HG03520 (cell line): ENCODE measurements at regions not wholly inside any gene's neighbourhood (a gene's known extent, or its start where the extent isn't known, plus 50 kb on each side); places are given as distances from the start of the nearest gene placed in this dataset.

ENCODE experiments used
- ATAC-seq: cut with Tn5 transposase; IDR thresholded peaks from one replicate; pipeline ENCODE4 v1.9.1; 2021; ENCODE audit warnings: mild to moderate bottlenecking, moderate library complexity; ENCODE audit not compliant: unreplicated experiment

DNA sequence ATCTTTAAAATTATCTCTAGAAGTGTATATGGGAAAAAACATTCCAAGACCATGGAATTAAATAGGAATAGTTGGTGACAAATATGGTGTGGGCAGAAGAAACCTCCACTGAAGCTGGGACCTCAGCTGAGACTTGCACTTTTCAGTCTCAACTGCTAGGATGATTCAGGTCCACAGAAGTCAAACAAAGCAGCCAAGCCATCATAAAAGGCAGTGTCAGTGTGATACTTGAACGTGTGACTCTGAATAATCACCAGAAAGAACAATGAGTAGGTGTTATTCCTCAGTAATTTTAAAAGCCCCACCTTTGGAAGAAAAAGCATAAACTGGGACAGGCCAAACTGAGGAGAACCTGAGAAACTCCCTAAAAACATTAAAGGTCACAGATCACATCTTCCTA lies 90.7 kb downstream of the ZNF281 start:
- no peak for ATAC-seq

DNA sequence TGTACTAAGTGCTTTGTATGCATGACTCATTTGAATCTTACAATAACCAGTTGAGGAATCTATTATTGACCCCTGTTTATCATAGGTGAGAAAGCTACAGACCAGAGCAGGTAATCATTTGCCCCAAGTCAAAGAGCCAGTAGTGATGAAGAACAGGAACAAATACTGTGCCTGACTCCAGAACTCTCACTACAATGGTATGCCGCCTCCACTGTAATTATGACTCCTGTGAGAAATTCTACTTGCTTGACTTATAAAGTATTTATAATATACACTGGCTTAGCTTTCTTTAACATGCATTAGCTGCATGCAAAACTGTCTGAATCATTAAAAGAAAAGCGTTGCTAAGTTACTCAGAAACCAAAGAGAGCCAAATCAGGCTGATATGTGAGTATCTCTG lies 92.6 kb downstream of the ZNF281 start:
- no peak for ATAC-seq

DNA sequence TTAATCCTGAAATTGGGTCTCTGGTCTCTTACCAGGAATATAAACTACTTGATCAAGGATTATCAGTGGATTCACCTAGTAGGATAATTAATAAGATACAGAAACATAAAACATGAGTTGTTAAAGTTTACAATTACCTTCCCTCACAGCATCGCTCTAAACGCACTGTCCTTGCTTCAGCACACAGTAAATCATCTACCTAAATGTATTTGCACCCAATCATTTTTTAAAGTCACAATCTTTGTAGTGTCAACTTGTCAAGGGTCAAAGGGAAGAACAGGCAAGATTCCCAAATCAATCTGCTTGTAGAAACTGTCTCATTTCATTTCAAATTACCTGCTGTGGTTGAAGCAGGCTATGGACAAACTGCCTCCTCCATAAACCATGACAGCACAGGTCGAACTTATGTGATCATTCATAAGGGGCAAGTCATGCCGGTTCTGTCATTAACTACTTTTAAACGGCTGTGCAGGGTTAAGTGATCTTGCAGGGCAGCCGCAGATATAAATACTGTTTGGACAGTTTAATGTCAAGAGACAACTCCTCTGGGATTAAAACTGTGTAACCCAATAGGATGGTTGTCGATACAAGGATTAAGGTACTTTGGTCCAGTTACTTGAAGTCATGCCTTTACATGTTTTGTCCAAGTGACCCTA lies 93.6 kb downstream of the ZNF281 start:
- no peak for ATAC-seq

DNA sequence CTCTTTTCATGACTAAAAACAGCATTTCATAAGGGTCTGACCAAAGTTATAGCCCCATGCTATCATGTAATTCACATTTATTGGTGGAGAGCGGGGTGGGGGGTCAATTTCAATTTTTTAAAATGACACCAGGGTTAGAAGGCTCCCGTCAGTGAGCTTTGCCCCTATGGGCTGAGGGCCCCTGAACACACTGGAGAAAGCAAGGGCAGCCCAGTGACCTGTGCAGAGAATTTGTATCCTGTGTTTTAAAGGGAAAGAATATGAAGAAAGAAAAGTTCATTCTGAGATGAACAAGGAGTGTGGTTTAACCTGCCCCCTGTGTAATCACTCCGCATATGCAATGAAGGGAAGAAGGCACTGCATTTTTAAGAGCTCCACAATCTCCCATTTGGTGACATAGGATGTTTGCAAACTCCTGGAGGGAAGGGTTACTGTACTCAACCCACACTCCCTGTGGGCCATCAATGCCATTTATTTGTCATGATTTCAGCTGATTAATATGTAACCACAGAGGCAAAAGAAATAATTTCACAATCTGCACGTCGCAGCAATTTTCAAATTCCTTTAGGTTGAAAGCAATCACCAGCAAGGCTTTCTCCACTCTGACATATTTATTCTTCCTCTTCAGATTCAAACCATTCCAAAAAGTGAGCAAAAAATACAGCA lies 95.6 kb downstream of the ZNF281 start:
- ATAC-seq: no peak

DNA sequence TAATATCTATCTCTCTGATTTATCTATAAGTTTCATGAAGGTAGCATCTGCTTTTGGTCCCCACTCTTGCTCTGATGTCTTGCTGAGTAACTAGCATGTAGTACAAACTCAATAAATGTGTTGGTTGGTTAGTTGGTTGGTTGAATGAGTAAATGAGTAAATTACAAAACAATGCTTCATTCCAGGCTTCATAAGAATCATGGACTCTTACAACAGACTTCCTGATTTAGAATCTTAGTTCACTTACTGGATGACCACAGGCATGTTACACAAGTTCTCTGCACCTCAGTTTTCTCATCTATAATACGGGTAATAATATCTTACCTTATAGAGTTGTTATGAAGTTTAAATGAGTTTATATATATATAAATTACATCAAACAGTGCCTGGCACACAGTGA lies 98.6 kb downstream of the ZNF281 start:
- ATAC-seq: no peak

DNA sequence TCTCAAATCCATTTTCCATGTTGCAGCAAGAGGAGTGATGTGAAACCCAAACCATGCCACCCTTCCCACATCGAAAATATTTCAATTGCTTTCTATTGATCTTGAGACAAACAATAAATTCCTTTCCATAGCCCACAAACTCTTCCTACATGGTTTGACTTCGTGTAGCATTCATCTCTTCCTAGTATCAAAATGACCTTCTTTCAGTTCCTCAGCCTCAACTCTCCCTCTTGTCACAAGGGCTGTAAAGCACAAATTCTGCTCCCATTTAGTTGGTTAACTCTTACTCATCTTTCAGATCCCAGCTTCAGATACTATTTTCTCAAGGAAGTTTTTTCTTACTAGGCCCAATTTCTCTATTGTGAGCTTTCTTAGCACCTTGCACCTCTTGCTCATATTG lies 99.0 kb downstream of the ZNF281 start:
- ATAC-seq: no peak

DNA sequence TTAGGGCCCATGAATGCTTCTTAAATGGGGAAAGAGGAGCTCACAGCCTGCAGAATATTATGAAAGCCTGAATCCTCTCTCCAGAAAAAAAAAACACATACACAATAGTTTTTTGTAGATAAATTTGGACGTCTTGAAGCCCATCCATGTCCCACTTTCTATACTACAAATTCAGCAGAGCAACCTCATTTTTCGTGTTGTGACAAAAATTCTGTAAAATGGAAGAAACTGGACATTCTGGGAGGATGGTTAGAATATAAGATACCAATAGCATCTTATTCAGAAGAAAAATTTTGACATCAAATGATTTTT lies 102.1 kb downstream of the ZNF281 start:
- no peak for ATAC-seq

DNA sequence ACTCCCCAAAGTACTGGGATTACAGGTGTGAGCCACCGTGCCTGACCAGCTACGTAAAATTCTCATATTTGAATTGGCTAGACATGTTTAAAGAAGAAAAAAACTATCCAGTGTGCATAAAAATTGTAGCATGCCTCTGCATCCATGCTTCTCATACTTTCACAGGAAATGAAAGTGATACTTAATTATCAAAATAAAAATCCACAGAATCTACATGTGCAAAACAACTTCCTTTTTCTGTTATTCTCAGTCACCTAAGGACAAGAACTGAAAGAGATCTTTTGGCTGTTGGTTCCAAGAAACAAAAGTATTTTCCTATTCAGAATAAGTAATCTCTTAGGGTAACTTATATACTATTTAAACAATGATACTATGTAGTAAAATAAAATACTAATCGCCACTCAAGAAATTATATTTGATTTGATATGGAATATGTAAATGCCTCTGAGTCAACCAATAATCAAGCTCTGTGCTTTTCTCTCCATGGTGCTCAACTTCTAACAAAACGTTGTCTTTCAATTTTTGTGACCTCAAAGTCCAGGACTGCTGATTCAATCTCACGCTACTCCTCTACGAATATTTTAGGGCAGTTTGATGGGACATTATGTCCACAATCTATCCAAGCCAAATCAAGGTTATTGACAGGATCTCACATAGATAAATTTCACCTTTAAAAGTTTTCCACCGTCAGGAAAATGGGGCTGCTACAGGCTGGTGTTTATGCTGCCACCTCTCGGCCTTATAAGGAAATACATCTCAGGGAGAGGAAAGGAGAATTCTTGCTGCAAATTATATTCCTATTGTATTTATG lies 102.7 kb downstream of the ZNF281 start:
- peak; percentile 44 for ATAC-seq

DNA sequence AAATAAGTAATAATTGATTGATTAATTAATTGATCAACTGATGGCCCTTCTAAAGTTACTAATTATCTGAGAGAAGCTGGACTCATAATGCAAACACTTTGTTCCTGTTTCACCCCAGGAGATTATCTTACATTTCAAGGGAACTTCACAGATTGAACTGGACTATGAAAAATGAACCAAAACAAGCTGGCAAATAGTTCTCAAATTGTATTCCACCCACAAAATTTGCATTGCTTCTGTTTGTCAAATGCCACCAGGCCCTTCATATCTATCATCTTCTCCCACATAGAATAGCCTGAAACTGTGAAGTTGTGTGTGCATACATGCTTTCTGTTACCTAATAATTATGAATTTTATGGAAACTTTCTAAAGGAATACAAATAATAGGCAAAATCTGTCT lies 104.0 kb downstream of the ZNF281 start:
- ATAC-seq: no peak

DNA sequence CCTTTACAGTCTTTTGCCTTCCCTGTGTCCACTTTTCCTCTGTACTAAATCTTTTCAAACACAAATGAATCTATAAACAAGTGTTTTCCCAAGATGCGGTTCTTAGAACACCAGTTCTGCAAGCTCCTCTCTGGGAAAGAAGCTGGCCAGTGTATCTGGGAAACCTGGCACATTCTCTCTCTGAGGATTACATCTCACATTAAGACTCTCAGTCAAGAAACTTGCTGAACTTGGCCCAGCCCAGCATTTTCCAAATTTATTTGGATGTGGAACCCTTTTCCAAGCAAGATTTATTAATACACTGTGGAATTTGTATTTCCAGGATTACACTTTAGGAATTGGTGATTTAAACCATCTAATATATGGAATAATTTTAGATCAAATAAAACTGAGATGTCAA lies 105.7 kb downstream of the ZNF281 start:
- ATAC-seq: no peak

DNA sequence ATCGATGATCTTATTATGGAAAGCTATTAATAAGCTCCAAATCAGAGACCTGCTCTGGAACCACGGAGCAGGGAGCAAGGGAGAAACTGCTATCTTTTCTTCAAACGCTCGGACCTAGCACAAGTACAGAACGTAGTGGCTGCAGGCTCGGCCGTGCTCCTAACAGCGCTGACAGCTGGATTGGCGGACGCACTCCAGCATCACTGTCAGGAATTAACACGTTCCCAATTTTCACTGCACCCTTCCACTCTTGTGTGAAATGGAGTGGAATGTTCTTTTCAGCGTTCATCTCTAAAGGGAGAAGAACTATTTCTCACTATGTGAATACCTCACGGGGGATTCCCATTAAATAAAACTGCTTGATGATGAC lies 106.9 kb downstream of the ZNF281 start:
- no peak for ATAC-seq

DNA sequence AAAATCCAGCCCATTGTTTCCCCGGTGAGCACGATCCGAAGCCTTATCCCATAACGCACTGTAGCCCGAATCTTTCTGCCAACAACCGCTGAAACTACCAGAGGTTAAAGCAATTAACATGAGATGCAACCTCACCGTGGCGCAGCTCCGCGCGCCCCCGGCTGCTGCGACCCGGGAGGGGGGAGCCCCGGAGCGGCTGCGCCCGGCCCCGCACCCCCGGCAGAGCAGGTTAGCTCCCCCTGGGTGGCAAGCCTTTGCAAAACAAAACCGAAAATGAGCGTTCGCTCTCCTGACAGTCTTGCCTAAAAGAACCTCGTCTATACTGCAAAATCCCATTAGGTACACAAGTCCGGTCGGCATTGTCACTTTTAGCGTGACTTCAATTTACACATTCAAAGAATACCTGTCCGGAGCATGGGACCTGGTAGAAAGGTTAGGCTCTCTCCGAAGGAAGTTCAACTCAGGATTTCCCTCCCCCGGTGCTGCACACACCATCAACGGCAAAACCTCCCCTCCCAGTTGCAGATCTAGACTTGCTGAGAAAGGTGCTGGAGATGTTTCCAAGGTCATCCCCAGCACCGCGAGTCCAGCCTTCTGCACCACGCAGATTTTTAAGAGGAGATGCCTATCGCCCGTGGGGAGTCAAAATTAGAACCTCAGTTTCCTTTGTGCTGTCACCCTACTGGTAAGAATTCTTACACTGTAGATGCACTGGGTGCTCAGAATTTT lies 107.5 kb downstream of the ZNF281 start:
- peak; percentile 65 for ATAC-seq

DNA sequence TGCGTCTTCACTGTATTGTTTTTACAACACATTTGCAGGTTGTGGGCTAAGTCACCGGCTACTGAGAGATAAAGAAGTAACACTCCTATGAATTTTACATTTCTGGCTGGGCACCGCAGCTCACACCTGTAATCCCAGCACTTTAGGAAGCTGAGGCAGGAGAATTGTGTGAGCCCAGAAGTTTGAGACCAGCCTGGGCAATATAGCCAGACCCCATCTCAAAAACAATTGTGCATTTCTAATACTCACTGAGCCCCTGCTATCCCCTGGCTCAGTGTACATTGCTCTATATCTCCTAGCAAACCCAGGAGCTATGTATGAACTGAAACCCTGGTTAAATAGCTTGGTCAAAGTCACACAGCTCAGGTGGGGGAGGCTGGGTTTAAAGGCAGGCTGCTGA lies 108.7 kb downstream of the ZNF281 start:
- no peak for ATAC-seq

DNA sequence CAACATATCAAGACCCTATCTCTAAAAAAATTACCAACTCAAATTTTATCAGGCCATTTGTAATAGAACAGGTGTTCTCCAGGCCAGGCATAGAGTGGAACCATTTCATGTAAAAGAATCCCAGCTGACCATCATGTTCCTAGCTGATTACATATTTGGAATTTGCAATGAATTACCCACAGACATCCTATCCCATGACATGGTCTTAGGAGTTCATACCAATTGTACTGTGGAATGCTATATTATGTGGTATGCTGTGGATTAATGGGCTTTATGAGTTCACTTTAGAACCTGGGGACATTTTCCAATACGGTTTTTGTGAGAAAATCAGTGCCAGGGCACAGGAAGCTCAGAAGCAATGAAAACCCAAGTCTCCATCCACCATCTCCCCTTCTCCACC lies 110.3 kb downstream of the ZNF281 start:
- no peak for ATAC-seq

DNA sequence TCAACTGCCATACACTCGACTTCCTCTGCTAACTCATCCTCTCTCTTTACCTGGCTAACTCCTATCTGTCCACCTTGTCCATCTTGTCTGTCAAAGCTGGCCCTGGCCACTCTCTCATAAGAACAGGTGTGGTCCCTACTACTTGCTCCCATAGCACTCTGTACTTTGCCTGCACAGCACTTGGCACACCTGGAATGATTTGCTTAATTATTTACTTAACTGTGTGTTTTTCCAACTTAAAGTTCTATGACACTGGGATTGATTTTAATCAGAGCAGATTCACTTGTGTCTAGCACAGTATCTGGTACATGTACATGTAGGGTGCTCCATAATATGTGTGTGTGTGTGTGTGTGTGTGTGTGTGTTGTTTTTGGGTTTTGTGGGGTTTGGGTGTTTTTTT lies 111.6 kb downstream of the ZNF281 start:
- ATAC-seq: no peak

DNA sequence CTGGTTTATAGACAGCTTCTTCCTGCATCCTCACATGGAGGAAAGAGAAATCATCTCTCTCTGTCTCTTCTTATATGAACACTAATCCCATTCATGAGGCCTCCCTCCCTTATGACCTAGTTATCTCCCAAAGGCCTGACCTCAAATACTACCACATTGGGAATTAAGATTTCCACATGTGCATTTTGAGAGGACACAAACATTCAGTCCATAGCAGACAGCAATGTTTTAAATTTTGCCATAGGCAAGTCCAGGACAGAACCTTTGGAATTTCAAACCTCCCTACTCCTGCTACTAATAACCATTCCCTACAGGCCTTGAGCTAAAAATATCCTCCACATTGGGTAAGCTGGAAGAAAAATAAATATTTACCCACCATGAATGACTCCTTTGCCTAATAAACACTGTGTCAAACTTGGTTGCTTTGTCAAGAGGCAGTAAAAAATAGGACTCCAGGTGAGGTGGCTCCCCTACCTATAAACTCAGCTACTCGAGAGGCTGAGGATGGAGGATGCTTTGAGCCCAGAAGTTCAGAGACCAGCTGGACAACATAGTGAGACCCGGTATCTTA lies 113.7 kb downstream of the ZNF281 start:
- no peak for ATAC-seq

DNA sequence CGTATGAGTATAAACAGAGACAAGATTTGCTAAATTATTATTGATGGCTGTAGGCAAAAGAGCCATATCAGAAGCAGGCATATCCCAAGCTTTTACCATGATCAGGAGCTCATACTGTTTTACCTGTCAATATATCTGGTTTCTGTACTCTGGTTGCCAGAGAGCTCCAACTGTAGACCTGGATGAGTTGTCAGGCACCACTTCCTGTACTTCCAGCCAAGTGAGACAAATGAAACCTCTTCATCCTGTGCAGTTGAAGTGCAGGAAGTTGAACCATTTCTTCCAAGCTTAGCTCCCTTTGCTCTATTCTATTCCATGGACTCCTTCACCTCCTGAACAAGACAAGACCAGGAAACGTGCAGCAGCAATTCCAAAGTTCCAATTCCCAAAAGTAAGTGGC lies 115.6 kb downstream of the ZNF281 start:
- no peak for ATAC-seq

DNA sequence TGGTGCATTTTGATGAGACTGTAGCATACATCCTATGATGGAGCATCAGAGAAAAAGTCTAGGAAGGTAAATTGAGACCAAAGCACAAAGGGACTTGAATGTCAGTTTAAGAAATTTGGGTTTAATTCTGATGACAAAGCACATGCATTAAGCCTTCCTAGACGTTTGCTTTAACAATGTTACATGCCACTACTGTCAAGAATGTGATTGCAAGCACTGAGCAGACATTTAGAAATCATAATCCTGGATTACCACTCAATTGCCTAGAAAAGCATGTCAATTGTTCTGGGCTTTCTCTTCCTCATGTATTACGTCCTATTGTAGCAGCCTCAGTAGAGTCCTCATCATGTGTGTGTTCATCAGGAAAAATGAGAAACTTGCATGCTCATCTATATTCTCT lies 117.1 kb downstream of the ZNF281 start:
- ATAC-seq: no peak

DNA sequence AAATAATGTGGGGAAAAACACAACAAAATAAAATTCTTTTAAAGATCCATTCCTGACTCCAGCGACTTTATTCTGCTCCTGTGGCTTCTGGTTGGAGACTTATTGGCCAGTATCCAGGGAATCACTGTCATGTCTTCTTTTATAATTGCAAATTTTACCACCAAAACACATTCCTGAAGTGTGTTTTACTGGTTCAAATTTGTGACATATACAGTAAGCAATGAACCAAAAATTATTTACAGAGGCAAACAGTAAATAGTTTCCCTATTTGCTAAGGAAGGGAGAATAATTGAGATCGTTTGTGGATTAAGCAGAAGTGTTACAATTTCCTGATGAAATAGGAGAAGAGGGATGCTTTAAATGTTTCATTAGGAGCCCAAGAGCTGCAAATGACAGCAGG lies 118.7 kb downstream of the ZNF281 start:
- no peak for ATAC-seq

DNA sequence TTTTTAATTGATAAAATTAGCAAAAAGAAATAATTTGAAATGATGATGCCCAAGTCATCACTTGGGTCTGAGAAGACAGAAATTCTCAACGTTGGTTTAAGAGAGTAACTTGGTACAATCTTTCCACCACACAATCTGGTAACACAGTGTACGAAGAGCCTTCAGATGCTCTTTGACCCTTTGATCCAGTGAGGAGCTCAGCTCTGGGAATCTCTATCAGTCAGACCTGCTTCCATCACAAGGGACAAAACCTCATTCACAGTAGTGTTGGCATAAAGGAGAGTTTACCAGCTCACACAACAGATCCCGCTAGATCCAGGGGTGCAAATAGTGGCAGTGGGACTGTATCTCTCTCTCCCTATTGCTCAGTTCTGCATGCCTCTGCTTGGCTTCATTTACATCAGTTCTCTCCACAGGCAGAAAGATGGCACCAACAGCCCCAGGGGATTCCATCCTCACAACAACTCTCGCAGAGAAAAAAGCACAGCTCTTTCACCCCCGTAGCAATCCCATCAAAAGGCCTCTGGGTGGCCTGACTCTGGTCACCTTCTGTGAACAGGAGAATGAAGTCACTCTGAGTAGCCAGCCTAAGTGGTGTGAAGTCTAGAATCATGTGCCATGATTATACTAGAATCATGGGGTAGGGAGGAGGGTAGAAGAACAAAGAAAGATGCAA lies 119.7 kb downstream of the ZNF281 start:
- no peak for ATAC-seq

DNA sequence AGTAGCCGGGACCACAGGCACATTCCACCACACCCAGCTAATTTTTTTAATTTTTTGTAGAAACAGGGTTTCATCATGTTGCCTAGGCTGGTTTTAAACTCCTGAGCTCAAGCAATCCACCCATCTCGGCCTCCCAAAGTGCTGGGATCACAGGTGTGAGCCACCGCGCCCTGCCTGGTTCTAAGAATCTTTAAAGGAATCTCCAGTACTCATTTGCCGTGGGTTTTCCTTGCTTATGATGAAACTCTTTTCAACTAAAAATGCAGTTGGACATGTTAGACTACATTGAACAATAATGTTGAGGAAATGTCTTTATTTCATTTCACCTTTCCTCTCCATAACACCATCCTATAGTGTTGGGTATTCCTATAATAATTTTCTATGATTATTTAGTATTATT lies 121.6 kb downstream of the ZNF281 start:
- no peak for ATAC-seq
